Upper lobe of right lung (tissue), 1 donor: ENCODE measurements at regions not wholly inside any gene's neighbourhood (a gene's known extent, or its start where the extent isn't known, plus 50 kb on each side); places are given as distances from the start of the nearest gene placed in this dataset.

ENCODE experiments used
- ATAC-seq: fragments of 200-7000 bp; cut with Tn5 transposase; one replicate; pipeline ENCODE4 v1.9.1; 2020; ENCODE audit warnings: mild to moderate bottlenecking, moderate library complexity
- DNase-seq: peaks from one replicate; pipeline ENCODE4 v3.0.0-alpha.2; 2020
- H3K27ac ChIP-seq: fragments of 200-600 bp; one replicate; pipeline ENCODE4 v1.8.0; 2022
- H3K27me3 ChIP-seq: fragments of 200-600 bp; one replicate; pipeline ENCODE4 v1.8.0; 2022; ENCODE audit warnings: mild to moderate bottlenecking
- H3K36me3 ChIP-seq: fragments of 200-600 bp; one replicate; pipeline ENCODE4 v1.8.0; 2022
- H3K4me1 ChIP-seq: fragments of 200-600 bp; one replicate; pipeline ENCODE4 v1.8.0; 2022
- H3K4me3 ChIP-seq: fragments of 200-600 bp; one replicate; pipeline ENCODE4 v1.8.0; 2022; ENCODE audit warnings: mild to moderate bottlenecking
- H3K9me3 ChIP-seq: fragments of 200-600 bp; one replicate; pipeline ENCODE4 v1.8.0; 2022
- intact Hi-C: fragments of 100-400 bp; cut with DNase I; formaldehyde crosslinking; loops from one replicate; pipeline ENCODE4 v1.11.0; 2022
- TF ChIP-seq, protein P1 (sequence below): fragments of 200-600 bp; IDR thresholded peaks from one replicate; pipeline ENCODE4 v1.8.0; 2022; ENCODE audit warnings: antibody characterized with exemption
- donor health status: DM: no; HTN: yes; CAD: no; lungs with severe emphysema.

DNA sequence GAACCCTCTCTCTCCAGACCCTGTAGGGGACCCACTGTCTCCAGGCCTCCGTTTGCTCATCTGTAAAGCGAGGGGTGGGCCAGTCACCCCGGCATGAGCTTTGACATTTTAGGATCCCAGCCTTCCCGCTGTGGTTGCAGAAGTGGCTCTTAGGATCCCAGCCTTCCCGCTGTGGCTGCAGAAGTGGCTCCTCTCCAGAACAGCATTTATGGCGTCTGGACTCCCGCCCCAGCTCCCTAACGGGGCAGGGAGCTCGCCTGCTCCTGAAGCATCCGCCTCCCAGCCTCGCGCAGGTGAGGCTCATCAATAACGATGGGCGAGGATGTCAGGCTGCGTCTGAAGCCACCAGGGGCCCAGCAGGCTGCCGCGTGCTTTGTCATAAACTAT lies 222.3 kb upstream of the TNRC6C start:
- no peaks in the 10 kb centered on the region for H3K9me3 ChIP-seq
- no peak overlapping the region for H3K4me3 ChIP-seq
- H3K4me1 ChIP-seq = peaks cover 33% of the 10 kb centered on the region
- intact Hi-C loops = no loop called here
- H3K27me3 ChIP-seq = no peaks in the 10 kb centered on the region
- TF ChIP-seq, protein P1, sequence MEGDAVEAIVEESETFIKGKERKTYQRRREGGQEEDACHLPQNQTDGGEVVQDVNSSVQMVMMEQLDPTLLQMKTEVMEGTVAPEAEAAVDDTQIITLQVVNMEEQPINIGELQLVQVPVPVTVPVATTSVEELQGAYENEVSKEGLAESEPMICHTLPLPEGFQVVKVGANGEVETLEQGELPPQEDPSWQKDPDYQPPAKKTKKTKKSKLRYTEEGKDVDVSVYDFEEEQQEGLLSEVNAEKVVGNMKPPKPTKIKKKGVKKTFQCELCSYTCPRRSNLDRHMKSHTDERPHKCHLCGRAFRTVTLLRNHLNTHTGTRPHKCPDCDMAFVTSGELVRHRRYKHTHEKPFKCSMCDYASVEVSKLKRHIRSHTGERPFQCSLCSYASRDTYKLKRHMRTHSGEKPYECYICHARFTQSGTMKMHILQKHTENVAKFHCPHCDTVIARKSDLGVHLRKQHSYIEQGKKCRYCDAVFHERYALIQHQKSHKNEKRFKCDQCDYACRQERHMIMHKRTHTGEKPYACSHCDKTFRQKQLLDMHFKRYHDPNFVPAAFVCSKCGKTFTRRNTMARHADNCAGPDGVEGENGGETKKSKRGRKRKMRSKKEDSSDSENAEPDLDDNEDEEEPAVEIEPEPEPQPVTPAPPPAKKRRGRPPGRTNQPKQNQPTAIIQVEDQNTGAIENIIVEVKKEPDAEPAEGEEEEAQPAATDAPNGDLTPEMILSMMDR = no peak
- H3K36me3 ChIP-seq = no peaks in the 10 kb centered on the region
- no peak for ATAC-seq
- no peak overlapping the region for H3K27ac ChIP-seq
- DNase-seq = no peak

DNA sequence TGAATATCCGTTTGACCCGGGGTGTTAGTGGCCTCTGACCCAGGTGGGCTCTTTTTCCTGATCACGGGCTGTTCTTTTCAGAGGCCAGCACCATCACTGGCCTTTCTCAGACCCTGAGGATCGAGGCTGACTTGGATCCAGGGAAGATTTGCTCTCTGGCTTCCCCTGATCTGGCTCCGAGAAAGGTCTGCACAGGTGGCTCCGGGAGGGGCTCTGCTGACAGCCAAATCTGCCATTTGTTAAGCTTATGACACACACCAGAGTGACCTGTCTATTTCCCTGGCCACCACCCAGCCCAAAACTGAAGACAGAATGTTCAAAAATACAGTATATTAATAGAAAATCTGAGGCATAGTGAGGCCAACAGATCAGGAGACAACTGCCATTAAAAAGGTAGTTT lies 221.8 kb upstream of the TNRC6C start:
- no peaks in the 10 kb centered on the region for H3K36me3 ChIP-seq
- intact Hi-C loops = no loop called here
- H3K4me3 ChIP-seq = no peak overlapping the region
- no peak overlapping the region for H3K27ac ChIP-seq
- ATAC-seq = no peak
- DNase-seq = no peak
- H3K9me3 ChIP-seq = no peaks in the 10 kb centered on the region
- H3K4me1 ChIP-seq = peaks cover 33% of the 10 kb centered on the region
- no peaks in the 10 kb centered on the region for H3K27me3 ChIP-seq
- TF ChIP-seq, protein P1 = no peak

DNA sequence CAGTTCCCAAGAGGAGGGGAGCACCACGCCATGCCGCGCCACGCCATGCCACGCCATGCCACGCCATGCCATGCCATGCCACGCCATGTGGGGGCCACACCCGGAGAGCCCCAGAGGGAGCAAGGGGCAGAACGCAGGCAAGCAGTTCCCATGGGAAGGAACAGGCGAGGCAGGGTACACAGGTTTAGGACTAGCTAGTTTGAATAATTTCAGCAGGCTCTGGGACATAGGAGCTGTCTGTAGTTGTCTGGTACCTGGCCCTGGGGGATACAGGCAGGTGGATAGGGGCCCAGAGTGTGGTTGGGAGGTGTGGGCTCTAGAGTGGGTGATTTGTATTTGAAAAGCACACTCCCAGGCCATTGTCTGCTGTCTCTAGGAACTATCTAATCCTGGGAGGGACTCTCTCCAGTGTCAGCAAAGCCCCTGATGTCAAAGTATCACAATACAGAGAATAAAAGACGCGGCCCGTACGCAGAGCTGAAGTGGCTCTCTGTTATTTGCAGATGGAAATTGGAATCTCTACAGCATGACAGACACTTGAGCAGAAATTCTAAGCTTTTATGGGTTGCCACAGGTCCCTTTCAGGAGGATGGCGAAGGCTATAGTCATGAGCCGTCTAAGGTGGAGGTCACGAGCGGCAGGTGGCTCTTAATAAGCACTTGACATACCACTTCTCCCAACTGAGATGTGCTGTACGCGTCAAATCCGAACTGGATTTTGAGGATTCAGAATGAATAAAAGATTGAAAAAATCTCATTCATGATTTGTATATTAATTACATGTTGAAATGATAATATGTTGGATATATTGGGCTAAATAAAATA lies 220.8 kb upstream of the TNRC6C start:
- H3K9me3 ChIP-seq = no peaks in the 10 kb centered on the region
- H3K27me3 ChIP-seq = no peaks in the 10 kb centered on the region
- intact Hi-C loops = no loop called here
- DNase-seq (peak; percentile 48), ATAC-seq (peak; percentile 31)
- H3K36me3 ChIP-seq = no peaks in the 10 kb centered on the region
- no peak overlapping the region for H3K27ac ChIP-seq
- TF ChIP-seq, protein P1 = no peak
- no peak overlapping the region for H3K4me3 ChIP-seq
- H3K4me1 ChIP-seq = peaks cover 33% of the 10 kb centered on the region

DNA sequence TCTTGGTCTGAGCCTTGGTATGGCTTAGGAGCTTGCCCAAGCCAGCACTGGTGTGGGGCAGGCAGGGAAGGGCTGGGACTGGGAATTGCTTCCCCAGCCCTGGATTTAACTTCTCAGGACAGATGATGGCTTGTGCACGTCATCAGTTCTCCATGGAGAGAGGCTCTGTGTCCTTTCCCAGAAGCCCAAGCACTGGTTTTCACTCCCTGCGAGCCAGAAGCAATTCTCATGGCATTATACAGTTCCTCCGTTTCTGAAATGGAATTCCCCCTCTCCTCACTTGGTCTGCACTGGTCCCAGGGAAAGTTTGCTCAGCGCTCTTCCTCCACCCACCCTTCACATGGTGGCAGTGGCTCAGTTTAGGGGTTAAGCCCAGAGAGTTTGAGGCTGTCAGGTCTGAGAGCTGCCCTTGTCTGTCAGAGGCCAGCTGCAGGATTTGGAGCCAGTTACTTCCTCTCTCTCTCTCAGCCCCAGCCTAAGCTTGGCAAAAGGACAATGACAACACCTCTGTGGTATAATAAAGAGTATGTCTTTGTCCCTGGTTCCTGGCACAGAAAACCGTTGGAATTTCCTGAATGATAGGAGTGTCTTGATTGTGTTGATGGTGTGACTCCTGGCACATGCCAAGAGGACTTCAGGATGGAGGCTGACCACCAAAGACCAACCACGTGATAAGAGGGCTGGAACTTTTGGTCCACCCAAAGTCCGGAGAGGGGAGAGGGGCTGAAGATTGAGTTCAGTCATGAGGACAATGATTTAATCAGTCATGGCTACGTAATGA lies 219.6 kb upstream of the TNRC6C start:
- ATAC-seq = no peak
- no peaks in the 10 kb centered on the region for H3K36me3 ChIP-seq

DNA sequence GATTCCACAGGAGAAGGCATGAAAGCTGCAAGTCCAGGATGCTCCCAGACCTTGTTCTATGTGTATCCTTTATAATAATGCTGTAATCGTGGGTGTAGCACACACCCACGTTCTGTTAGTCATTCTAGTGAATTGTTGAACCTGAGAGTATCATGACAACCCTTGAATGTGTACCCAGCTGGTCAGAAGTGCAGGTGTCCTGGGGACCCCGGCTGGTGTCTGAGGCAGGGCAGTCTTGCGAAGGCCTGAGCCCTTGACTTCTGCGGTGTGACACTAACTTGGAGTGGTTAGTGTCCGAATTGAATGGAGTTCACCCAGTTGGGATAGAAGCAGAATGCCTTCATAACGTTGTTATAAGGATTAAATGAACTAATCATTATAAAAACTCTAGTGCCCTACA lies 218.0 kb upstream of the TNRC6C start:
- Histone ChIP-seq H3K4me3 (no peak overlapping the region), H3K4me1 (peaks cover 15% of the 10 kb centered on the region), H3K27ac (no peak overlapping the region), H3K36me3 (no peaks in the 10 kb centered on the region), H3K9me3 (no peaks in the 10 kb centered on the region), H3K27me3 (no peaks in the 10 kb centered on the region)
- ATAC-seq (no peak), DNase-seq (peak; percentile 8)
- TF ChIP-seq, protein P1 = no peak
- intact Hi-C loops = no loop called here

More for the DNA sequence above, 219.6 kb upstream of the TNRC6C start:
- DNase-seq = peak; percentile 28
- Histone ChIP-seq H3K27ac (peak overlapping the region; percentile 32), H3K27me3 (no peaks in the 10 kb centered on the region), H3K4me3 (no peak overlapping the region), H3K4me1 (peaks cover 31% of the 10 kb centered on the region), H3K9me3 (no peaks in the 10 kb centered on the region)
- intact Hi-C loops = no loop called here
- TF ChIP-seq, protein P1 = no peak
